HepG2 (cell line): ENCODE measurements at regions not wholly inside any gene's neighbourhood (a gene's known extent, or its start where the extent isn't known, plus 50 kb on each side); places are given as distances from the start of the nearest gene placed in this dataset.

Experiments
- HDAC1 ChIP-seq: sonication (generic); formaldehyde crosslinking; IDR thresholded peaks from 2 replicates; pipeline ENCODE4 v1.5.1; 2020; ENCODE audit warnings: mild to moderate bottlenecking, missing genetic modification reagents
- NPAS2 ChIP-seq: sonication (generic); formaldehyde crosslinking; IDR thresholded peaks from 2 replicates; pipeline ENCODE4 v1.8.0; 2022; ENCODE audit warnings: mild to moderate bottlenecking, missing genetic modification reagents, borderline replicate concordance
- NR3C1 ChIP-seq: sonication (generic); formaldehyde crosslinking; IDR thresholded peaks from 2 replicates; pipeline ENCODE4 v1.4.0; 2020; ENCODE audit warnings: missing genetic modification reagents
- POLR2AphosphoS2 ChIP-seq: IDR thresholded peaks from 2 replicates; pipeline ENCODE4 v1.6.1; 2011; ENCODE audit warnings: low read depth, low read length, improper control_type of control experiment
- ZBTB21 ChIP-seq: sonication (generic); formaldehyde crosslinking; IDR thresholded peaks from 2 replicates; pipeline ENCODE4 v1.4.0; 2020; ENCODE audit warnings: missing genetic modification reagents
- ZNF235 ChIP-seq: sonication (generic); formaldehyde crosslinking; IDR thresholded peaks from 2 replicates; pipeline ENCODE4 v1.8.1; 2023; ENCODE audit warnings: mild to moderate bottlenecking, missing genetic modification reagents, borderline replicate concordance
- ZNF30 ChIP-seq: sonication (generic); formaldehyde crosslinking; IDR thresholded peaks from 2 replicates; pipeline ENCODE4 v1.5.0; 2020; ENCODE audit warnings: mild to moderate bottlenecking, missing genetic modification reagents
- ZNF883 ChIP-seq: sonication (generic); formaldehyde crosslinking; IDR thresholded peaks from 2 replicates; pipeline ENCODE4 v1.5.1; 2020; ENCODE audit warnings: mild to moderate bottlenecking, missing genetic modification reagents; ENCODE audit errors: not compliant biosample characterization
- TF ChIP-seq, protein P1 (sequence below): sonication (generic); formaldehyde crosslinking; IDR thresholded peaks from 2 replicates; pipeline ENCODE4 v1.4.0; 2020; ENCODE audit warnings: mild to moderate bottlenecking, missing genetic modification reagents
- TF ChIP-seq, protein P2 (sequence below): sonication (generic); formaldehyde crosslinking; IDR thresholded peaks from 2 replicates; pipeline ENCODE4 v1.4.0; 2020; ENCODE audit warnings: low read depth, mild to moderate bottlenecking, missing genetic modification reagents
- TF ChIP-seq, protein P3 (sequence below): sonication (generic); formaldehyde crosslinking; conservative IDR thresholded peaks from 2 replicates; pipeline ENCODE4 v1.8.1; 2023; ENCODE audit warnings: missing genetic modification reagents
- TF ChIP-seq, protein P4 (sequence below): sonication (generic); formaldehyde crosslinking; IDR thresholded peaks from 2 replicates; pipeline ENCODE4 v1.5.0; 2020; ENCODE audit warnings: mild to moderate bottlenecking, missing genetic modification reagents
- TF ChIP-seq, protein P5 (sequence below): sonication (generic); formaldehyde crosslinking; IDR thresholded peaks from 2 replicates; pipeline ENCODE4 v1.5.0; 2020; ENCODE audit warnings: missing genetic modification reagents

DNA sequence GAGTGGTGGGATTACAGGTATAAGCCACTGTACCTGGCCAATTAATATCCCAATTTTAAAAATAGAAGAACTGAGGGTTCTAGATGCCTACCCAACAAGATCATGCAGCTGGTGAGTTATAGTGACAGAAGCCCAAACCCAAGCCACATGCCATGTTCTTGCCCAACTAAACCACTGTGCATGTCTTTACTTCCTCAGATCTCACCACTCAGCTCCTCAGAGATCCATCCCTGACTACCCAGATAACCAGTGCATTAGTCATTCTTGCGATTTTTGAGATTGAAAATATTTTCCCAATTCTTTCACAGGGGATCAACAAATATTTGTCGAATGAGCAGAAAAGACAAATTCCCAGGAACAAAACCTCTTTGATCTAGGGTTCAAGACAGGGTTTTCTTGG lies 303.1 kb downstream of the CBLN1 start (continued):
- TF ChIP-seq ZNF883 (CRISPR knock-in tag) = no peak
- TF ChIP-seq, protein P1, sequence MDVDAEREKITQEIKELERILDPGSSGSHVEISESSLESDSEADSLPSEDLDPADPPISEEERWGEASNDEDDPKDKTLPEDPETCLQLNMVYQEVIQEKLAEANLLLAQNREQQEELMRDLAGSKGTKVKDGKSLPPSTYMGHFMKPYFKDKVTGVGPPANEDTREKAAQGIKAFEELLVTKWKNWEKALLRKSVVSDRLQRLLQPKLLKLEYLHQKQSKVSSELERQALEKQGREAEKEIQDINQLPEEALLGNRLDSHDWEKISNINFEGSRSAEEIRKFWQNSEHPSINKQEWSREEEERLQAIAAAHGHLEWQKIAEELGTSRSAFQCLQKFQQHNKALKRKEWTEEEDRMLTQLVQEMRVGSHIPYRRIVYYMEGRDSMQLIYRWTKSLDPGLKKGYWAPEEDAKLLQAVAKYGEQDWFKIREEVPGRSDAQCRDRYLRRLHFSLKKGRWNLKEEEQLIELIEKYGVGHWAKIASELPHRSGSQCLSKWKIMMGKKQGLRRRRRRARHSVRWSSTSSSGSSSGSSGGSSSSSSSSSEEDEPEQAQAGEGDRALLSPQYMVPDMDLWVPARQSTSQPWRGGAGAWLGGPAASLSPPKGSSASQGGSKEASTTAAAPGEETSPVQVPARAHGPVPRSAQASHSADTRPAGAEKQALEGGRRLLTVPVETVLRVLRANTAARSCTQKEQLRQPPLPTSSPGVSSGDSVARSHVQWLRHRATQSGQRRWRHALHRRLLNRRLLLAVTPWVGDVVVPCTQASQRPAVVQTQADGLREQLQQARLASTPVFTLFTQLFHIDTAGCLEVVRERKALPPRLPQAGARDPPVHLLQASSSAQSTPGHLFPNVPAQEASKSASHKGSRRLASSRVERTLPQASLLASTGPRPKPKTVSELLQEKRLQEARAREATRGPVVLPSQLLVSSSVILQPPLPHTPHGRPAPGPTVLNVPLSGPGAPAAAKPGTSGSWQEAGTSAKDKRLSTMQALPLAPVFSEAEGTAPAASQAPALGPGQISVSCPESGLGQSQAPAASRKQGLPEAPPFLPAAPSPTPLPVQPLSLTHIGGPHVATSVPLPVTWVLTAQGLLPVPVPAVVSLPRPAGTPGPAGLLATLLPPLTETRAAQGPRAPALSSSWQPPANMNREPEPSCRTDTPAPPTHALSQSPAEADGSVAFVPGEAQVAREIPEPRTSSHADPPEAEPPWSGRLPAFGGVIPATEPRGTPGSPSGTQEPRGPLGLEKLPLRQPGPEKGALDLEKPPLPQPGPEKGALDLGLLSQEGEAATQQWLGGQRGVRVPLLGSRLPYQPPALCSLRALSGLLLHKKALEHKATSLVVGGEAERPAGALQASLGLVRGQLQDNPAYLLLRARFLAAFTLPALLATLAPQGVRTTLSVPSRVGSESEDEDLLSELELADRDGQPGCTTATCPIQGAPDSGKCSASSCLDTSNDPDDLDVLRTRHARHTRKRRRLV (CRISPR knock-in tag) = no peak
- no peak for TF ChIP-seq ZNF30 (CRISPR knock-in tag)
- TF ChIP-seq ZNF235 = no peak
- TF ChIP-seq, protein P2, sequence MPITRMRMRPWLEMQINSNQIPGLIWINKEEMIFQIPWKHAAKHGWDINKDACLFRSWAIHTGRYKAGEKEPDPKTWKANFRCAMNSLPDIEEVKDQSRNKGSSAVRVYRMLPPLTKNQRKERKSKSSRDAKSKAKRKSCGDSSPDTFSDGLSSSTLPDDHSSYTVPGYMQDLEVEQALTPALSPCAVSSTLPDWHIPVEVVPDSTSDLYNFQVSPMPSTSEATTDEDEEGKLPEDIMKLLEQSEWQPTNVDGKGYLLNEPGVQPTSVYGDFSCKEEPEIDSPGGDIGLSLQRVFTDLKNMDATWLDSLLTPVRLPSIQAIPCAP (CRISPR knock-in tag) = no peak
- TF ChIP-seq POLR2AphosphoS2 = no peak
- TF ChIP-seq, protein P3, sequence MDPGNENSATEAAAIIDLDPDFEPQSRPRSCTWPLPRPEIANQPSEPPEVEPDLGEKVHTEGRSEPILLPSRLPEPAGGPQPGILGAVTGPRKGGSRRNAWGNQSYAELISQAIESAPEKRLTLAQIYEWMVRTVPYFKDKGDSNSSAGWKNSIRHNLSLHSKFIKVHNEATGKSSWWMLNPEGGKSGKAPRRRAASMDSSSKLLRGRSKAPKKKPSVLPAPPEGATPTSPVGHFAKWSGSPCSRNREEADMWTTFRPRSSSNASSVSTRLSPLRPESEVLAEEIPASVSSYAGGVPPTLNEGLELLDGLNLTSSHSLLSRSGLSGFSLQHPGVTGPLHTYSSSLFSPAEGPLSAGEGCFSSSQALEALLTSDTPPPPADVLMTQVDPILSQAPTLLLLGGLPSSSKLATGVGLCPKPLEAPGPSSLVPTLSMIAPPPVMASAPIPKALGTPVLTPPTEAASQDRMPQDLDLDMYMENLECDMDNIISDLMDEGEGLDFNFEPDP = no peak
- no peak for TF ChIP-seq NR3C1 (CRISPR knock-in tag)
- TF ChIP-seq HDAC1 (CRISPR knock-in tag) = no peak
- TF ChIP-seq, protein P4, sequence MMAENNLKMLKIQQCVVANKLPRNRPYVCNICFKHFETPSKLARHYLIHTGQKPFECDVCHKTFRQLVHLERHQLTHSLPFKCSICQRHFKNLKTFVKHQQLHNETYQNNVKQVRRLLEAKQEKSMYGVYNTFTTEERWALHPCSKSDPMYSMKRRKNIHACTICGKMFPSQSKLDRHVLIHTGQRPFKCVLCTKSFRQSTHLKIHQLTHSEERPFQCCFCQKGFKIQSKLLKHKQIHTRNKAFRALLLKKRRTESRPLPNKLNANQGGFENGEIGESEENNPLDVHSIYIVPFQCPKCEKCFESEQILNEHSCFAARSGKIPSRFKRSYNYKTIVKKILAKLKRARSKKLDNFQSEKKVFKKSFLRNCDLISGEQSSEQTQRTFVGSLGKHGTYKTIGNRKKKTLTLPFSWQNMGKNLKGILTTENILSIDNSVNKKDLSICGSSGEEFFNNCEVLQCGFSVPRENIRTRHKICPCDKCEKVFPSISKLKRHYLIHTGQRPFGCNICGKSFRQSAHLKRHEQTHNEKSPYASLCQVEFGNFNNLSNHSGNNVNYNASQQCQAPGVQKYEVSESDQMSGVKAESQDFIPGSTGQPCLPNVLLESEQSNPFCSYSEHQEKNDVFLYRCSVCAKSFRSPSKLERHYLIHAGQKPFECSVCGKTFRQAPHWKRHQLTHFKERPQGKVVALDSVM (CRISPR knock-in tag) = no peak
- TF ChIP-seq ZBTB21 (CRISPR knock-in tag) = no peak
- TF ChIP-seq, protein P5, sequence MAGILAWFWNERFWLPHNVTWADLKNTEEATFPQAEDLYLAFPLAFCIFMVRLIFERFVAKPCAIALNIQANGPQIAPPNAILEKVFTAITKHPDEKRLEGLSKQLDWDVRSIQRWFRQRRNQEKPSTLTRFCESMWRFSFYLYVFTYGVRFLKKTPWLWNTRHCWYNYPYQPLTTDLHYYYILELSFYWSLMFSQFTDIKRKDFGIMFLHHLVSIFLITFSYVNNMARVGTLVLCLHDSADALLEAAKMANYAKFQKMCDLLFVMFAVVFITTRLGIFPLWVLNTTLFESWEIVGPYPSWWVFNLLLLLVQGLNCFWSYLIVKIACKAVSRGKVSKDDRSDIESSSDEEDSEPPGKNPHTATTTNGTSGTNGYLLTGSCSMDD (CRISPR knock-in tag) = no peak
- TF ChIP-seq NPAS2 (CRISPR knock-in tag) = no peak
